ENCODE measurements at regions not wholly inside any gene's neighbourhood (a gene's known extent, or its start where the extent isn't known, plus 50 kb on each side); places are given as distances from the start of the nearest gene placed in this dataset.

- Mint-ChIP-seq H3K4me3 (no peak overlapping the region), H3K4me1 (no peaks in the 10 kb centered on the region), H3K36me3 (no peaks in the 10 kb centered on the region), H3K9me3 (no peaks in the 10 kb centered on the region), H3K27ac (no peak overlapping the region)
- no peak for DNase-seq (ENCODE audit: low spot score in 2 of 2)
- ATAC-seq, result no peak
These were observed 112.5 kb upstream of the CDH13 start for GRCh38 chr16:82514262-82514661.

DNA sequence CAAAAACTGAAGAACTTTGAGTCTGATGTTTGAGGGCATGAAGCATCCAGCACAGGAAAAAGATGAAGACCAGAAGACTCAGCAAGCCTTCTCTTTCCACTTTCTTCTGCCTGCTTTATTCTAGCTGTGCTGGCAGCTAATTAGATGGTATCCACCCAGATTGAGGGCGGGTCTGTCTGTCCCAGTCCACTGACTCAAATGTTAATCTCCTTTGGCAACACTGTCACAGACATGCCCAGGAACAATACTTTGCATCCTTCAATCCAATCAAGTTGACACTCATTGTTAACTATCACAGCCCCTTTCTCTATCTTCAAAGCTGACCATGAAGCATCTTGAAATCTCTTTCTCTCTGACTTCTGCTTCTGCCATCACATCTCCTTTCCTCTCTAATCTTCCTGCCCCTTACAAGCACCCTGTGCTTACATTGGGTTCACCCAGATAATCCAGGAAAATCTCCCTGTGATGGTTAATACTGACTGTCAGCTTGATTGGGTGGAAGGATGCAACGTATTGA is 115.9 kb upstream of the CDH13 start:
- Mint-ChIP-seq H3K4me3 (no peak overlapping the region), H3K4me1 (no peaks in the 10 kb centered on the region), H3K9me3 (no peaks in the 10 kb centered on the region), H3K27ac (no peak overlapping the region), H3K36me3 (no peaks in the 10 kb centered on the region)
- no peak for ATAC-seq
- DNase-seq (ENCODE audit: low spot score in 2 of 2), result no peak

- Mint-ChIP-seq H3K4me3 (no peak overlapping the region), H3K4me1 (no peaks in the 10 kb centered on the region), H3K9me3 (no peaks in the 10 kb centered on the region), H3K36me3 (no peaks in the 10 kb centered on the region), H3K27ac (no peak overlapping the region)
- ATAC-seq (no peak), DNase-seq (ENCODE audit: low spot score in 2 of 2) (no peak)
These were observed 116.9 kb upstream of the CDH13 start for GRCh38 chr16:82509691-82510430.

DNA sequence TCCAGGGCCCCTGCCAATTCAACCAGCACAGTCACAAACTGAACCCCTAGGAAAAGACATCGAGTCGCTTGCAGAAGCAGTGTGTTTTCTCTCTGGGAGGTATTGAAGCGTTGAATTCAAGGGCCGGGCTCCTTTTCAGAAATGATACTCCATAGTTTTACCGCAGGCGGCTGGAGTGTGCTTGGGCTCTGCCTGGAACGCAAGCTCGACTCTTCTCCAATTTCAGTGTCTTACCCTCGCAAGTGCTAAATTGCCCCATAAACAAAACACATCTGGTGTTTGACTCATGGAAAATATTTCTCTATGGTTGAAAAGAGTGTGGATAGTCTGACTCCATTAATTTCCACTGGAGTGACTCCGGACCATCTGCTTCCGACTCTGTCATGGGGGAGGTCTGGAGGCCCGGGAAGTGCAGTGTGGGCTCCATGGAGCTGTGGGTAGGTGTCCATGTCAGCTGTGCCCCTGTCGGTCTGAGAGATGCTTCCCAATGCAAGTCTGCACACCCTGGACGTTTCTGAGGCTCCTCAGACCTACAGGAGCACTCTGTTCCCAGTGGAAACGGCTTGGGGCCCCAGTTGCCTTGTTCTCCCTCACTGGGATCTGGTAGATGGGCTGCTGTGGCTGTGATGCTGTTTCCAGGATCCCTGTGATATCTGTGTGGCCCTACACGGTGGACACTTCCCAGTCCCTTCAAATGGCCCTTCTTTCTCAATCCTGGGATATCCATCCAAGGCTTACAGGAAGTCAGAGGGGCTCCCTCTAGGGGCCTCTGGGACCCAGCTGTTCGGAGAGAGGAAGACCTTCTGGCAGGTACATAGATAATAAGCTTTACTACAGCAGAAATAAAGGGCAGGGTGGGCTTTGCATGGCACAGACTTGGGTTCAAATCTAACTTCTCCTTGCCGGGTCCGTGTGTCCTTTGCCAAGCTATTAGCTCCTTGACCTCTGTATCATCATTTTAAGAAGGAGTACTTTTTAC is 119.8 kb upstream of the CDH13 start:
- H3K27ac Mint-ChIP-seq, result no peak overlapping the region
- no peaks in the 10 kb centered on the region for H3K9me3 Mint-ChIP-seq
- ATAC-seq, result no peak
- H3K36me3 Mint-ChIP-seq, result no peaks in the 10 kb centered on the region
- no peak for DNase-seq (ENCODE audit: low spot score in 2 of 2)
- H3K4me3 Mint-ChIP-seq, result no peak overlapping the region
- no peaks in the 10 kb centered on the region for H3K4me1 Mint-ChIP-seq

- H3K4me1 Mint-ChIP-seq, result no peaks in the 10 kb centered on the region
- ATAC-seq, result no peak
- no peak overlapping the region for H3K4me3 Mint-ChIP-seq
- H3K27ac Mint-ChIP-seq, result no peak overlapping the region
- no peak for DNase-seq (ENCODE audit: low spot score in 2 of 2)
- H3K36me3 Mint-ChIP-seq, result no peaks in the 10 kb centered on the region
- H3K9me3 Mint-ChIP-seq, result no peaks in the 10 kb centered on the region
These were observed 121.9 kb upstream of the CDH13 start for GRCh38 chr16:82504836-82505235.

- Mint-ChIP-seq H3K4me3 (no peak overlapping the region), H3K9me3 (no peaks in the 10 kb centered on the region), H3K4me1 (no peaks in the 10 kb centered on the region), H3K27ac (no peak overlapping the region), H3K36me3 (no peaks in the 10 kb centered on the region)
- DNase-seq (ENCODE audit: low spot score in 2 of 2) (no peak), ATAC-seq (no peak)
These were observed 127.5 kb upstream of the CDH13 start for GRCh38 chr16:82499302-82499701.

DNA sequence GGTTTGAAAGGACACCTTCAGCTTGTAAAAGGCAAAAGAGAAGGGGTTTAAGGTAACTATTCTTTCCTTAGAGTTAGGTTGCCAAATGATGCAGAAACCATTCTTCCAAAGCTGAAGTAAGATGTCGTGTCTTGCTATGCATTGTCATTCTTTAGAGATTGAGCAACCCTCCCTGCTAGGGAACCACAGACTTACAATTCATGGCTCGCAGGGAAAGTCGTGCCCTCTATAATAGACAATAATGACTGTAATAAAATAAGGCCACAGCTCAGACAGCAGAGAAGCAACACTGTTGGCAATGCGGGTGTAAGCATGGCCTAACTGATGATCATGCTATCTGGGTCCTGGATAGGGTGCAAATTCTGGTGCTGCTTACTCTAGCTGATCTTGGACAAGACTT is 129.6 kb upstream of the CDH13 start:
- ATAC-seq (no peak), DNase-seq (ENCODE audit: low spot score in 2 of 2) (no peak)
- H3K4me3 Mint-ChIP-seq, result no peak overlapping the region
- no peaks in the 10 kb centered on the region for H3K4me1 Mint-ChIP-seq
- no peaks in the 10 kb centered on the region for H3K9me3 Mint-ChIP-seq
- H3K36me3 Mint-ChIP-seq, result no peaks in the 10 kb centered on the region
- no peak overlapping the region for H3K27ac Mint-ChIP-seq

- no peak overlapping the region for H3K4me3 Mint-ChIP-seq
- DNase-seq (ENCODE audit: low spot score in 2 of 2), result no peak
- no peak for ATAC-seq
- H3K9me3 Mint-ChIP-seq, result no peaks in the 10 kb centered on the region
- H3K27ac Mint-ChIP-seq, result no peak overlapping the region
- no peaks in the 10 kb centered on the region for H3K36me3 Mint-ChIP-seq
- H3K4me1 Mint-ChIP-seq, result no peaks in the 10 kb centered on the region
These were observed 138.3 kb upstream of the CDH13 start for GRCh38 chr16:82488460-82488859.

DNA sequence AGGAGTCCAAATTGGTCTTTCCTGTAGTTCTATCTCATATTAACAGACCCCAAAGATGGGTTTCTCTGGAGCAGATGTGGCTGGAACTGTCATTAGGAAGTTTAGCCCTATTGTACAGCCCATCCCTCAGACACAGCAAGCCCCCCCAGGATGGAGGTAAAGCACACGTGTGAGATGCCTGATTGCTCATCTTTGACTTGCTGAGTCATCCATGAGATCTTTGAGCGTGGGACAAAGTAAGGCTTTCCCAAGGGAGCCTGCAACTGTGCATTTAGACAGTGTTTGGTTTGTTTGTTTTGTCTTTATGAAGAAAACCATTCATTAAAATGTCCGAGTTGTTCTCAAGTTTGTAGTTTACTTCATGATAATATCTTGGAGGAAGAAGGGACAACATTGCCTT is 145.3 kb upstream of the CDH13 start:
- DNase-seq (ENCODE audit: low spot score in 2 of 2), result no peak
- no peaks in the 10 kb centered on the region for H3K9me3 Mint-ChIP-seq
- no peak overlapping the region for H3K27ac Mint-ChIP-seq
- ATAC-seq, result no peak
- no peaks in the 10 kb centered on the region for H3K4me1 Mint-ChIP-seq
- no peak overlapping the region for H3K4me3 Mint-ChIP-seq
- H3K36me3 Mint-ChIP-seq, result no peaks in the 10 kb centered on the region

DNA sequence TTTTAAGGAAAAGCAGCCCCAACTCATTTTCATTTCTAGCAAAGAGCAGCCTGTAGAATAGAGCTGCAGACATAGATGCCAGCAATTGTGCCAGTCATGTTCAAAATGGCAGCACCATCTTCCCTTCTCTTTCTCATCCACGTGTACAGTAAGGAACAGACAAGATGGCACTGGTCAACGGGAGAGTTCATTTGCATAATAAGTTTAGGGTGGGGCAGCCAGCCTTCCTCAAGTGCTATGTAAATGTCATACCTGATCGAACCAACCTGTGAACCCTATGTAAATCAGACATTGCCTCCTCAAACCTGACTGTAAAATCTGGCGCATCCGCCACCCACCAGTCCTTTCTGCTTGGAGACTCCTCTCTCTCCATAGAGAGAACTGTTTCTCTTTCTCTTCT is 150.0 kb upstream of the CDH13 start:
- no peak overlapping the region for H3K4me3 Mint-ChIP-seq
- DNase-seq (ENCODE audit: low spot score in 2 of 2) (no peak), ATAC-seq (no peak)
- H3K36me3 Mint-ChIP-seq, result no peaks in the 10 kb centered on the region
- H3K9me3 Mint-ChIP-seq, result peaks cover 5% of the 10 kb centered on the region
- H3K4me1 Mint-ChIP-seq, result no peaks in the 10 kb centered on the region
- H3K27ac Mint-ChIP-seq, result no peak overlapping the region

GRCh38 chr16:82470620-82471152 is 156.1 kb upstream of the CDH13 start:
- no peak overlapping the region for H3K4me3 Mint-ChIP-seq
- H3K9me3 Mint-ChIP-seq, result peaks cover 5% of the 10 kb centered on the region
- ATAC-seq, result no peak

GRCh38 chr16:82470016-82470415 is 156.8 kb upstream of the CDH13 start:
- Mint-ChIP-seq H3K4me3 (no peak overlapping the region), H3K9me3 (peaks cover 5% of the 10 kb centered on the region), H3K4me1 (no peaks in the 10 kb centered on the region), H3K36me3 (no peaks in the 10 kb centered on the region), H3K27ac (no peak overlapping the region)
- ATAC-seq, result no peak
- no peak for DNase-seq (ENCODE audit: low spot score in 2 of 2)

More at GRCh38 chr16:82470620-82471152, 156.1 kb upstream of the CDH13 start:
- no peaks in the 10 kb centered on the region for H3K36me3 Mint-ChIP-seq
- no peak for DNase-seq (ENCODE audit: low spot score in 2 of 2)
- H3K4me1 Mint-ChIP-seq, result no peaks in the 10 kb centered on the region
- no peak overlapping the region for H3K27ac Mint-ChIP-seq

DNA sequence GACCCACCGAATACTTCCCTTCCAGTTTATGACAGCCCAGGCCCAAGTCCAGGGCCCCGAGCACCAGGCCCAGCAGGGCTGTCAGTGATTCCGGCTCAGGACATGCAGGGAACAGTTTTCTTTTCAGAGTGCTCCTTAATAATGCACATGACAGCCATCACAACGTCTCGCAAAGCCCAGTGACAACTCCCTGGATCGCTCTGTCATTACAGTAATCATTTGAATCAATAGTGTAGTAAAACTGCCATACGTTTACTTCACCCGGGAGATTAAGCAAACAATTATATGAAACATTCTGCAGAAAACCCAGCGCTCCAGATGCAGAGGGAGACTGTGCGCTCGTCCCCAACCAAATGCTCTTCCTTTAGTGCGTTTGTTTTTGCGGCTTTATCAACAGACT is 162.6 kb upstream of the CDH13 start:
- ATAC-seq (no peak), DNase-seq (ENCODE audit: low spot score in 2 of 2) (no peak)
- H3K9me3 Mint-ChIP-seq, result no peaks in the 10 kb centered on the region
- no peak overlapping the region for H3K4me3 Mint-ChIP-seq
- H3K27ac Mint-ChIP-seq, result no peak overlapping the region
- H3K4me1 Mint-ChIP-seq, result peaks cover 11% of the 10 kb centered on the region
- no peaks in the 10 kb centered on the region for H3K36me3 Mint-ChIP-seq

DNA sequence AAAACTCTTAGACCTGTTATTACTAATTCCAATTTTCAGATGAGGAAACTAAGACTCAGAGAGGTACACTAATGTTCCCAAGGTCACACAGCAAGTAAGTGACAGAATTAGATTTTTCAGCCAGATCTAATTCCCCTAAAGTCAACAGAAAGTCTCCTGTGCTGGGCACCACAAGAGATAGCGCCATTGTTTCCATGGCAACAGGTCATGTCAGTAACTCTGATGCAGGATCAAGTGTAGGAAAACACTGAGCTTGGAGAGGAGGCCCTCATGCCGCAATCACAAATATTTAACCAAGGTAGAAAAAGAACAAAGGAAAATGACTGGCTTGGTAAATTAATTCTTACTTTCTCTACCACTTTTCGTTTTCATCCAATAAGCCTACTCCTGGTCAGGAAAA is 166.0 kb upstream of the CDH13 start:
- H3K36me3 Mint-ChIP-seq, result no peaks in the 10 kb centered on the region
- peaks cover 18% of the 10 kb centered on the region for H3K4me1 Mint-ChIP-seq
- no peak overlapping the region for H3K4me3 Mint-ChIP-seq
- H3K27ac Mint-ChIP-seq, result no peak overlapping the region
- H3K9me3 Mint-ChIP-seq, result no peaks in the 10 kb centered on the region
- DNase-seq (ENCODE audit: low spot score in 2 of 2) (no peak), ATAC-seq (no peak)

DNA sequence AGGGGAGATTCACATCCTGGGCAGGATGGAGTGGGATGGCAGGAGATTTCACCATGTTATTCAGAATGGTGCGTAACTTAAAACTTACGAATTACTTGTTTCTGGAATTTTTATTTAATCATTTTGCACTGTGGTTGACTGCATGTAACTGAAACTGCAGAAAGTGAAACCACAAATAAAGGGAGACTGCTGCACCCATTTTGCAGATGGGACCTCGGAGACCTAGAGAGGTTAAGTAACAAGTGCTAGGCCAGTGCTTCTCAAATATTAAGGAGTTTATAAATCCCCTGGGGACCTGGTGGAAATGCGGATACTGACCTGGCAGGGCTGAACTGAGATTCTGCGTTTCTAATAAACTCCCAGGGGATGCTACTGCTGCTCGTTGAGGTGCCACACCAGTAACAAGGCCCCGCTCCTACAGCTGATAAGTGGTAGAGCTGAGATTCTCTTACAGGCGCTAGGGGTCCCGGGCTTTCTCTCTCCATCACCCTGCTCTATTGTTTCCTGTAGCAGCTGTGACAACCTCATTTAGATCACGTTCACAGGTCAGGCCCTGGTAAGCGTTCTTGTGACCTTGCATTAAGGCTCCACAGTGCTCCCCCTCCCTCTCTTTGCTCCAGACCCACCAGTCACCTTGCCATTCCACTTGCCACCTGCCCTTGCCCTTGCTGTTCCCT is 167.1 kb upstream of the CDH13 start:
- Mint-ChIP-seq H3K36me3 (no peaks in the 10 kb centered on the region), H3K27ac (no peak overlapping the region), H3K4me3 (no peak overlapping the region), H3K4me1 (peaks cover 24% of the 10 kb centered on the region), H3K9me3 (no peaks in the 10 kb centered on the region)
- ATAC-seq, result no peak
- DNase-seq (ENCODE audit: low spot score in 2 of 2), result no peak
